ENCODE measurements at regions not wholly inside any gene's neighbourhood (a gene's known extent, or its start where the extent isn't known, plus 50 kb on each side); places are given as distances from the start of the nearest gene placed in this dataset.

DNA sequence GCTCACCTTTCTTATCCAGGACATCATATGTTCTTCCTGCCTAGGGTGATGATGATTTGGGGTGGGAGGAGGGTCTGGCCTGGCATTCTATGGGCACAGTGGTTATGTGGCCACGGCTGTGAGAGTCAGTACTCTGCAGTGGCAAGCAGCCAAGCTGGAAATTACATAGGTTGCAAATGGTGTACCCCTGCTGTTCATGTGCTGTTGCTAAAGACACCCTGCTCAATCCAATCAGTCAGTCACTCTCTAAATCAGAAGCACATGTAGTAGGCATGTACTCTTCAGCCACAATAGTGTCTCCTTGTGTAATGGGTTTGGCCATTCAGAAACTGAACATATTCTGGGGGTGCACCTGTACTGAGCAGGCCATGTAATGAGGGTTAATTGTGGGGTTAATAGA lies 449.1 kb upstream of the ANKRD30A start:
- H3K9ac ChIP-seq: no peak overlapping the region
- peaks cover 7% of the 10 kb centered on the region for H3K4me1 ChIP-seq (ENCODE audit: low read depth, poor library complexity, severe bottlenecking)
- no peaks in the 10 kb centered on the region for H3K36me3 ChIP-seq (ENCODE audit: insufficient read depth)
- TF ChIP-seq, protein P1, sequence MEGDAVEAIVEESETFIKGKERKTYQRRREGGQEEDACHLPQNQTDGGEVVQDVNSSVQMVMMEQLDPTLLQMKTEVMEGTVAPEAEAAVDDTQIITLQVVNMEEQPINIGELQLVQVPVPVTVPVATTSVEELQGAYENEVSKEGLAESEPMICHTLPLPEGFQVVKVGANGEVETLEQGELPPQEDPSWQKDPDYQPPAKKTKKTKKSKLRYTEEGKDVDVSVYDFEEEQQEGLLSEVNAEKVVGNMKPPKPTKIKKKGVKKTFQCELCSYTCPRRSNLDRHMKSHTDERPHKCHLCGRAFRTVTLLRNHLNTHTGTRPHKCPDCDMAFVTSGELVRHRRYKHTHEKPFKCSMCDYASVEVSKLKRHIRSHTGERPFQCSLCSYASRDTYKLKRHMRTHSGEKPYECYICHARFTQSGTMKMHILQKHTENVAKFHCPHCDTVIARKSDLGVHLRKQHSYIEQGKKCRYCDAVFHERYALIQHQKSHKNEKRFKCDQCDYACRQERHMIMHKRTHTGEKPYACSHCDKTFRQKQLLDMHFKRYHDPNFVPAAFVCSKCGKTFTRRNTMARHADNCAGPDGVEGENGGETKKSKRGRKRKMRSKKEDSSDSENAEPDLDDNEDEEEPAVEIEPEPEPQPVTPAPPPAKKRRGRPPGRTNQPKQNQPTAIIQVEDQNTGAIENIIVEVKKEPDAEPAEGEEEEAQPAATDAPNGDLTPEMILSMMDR (conservative IDR thresholded peaks at IDR 0.05; ENCODE audit: low read depth, low read length): no peak
- no peaks in the 10 kb centered on the region for H3K79me2 ChIP-seq (ENCODE audit: insufficient read depth, low read depth)
- H3K27me3 ChIP-seq (ENCODE audit: insufficient read depth, low read depth): no peaks in the 10 kb centered on the region
- no peak overlapping the region for H3K4me2 ChIP-seq
- H3K27ac ChIP-seq: no peak overlapping the region
- H3K4me3 ChIP-seq (IDR thresholded peaks at IDR 0.05; ENCODE audit: insufficient read depth, low read depth, low read length): no peak overlapping the region
- no peak overlapping the region for H2AFZ ChIP-seq (ENCODE audit: low read depth)
- no peaks in the 10 kb centered on the region for H4K20me1 ChIP-seq (ENCODE audit: insufficient read depth)

- no peak overlapping the region for H3K9ac ChIP-seq
- H3K4me3 ChIP-seq (IDR thresholded peaks at IDR 0.05; ENCODE audit: insufficient read depth, low read depth, low read length): no peak overlapping the region
- no peak overlapping the region for H3K27ac ChIP-seq
- no peak overlapping the region for H2AFZ ChIP-seq (ENCODE audit: low read depth)
- no peaks in the 10 kb centered on the region for H4K20me1 ChIP-seq (ENCODE audit: insufficient read depth)
- TF ChIP-seq, protein P1 (conservative IDR thresholded peaks at IDR 0.05; ENCODE audit: low read depth, low read length): no peak
- no peaks in the 10 kb centered on the region for H3K36me3 ChIP-seq (ENCODE audit: insufficient read depth)
- H3K79me2 ChIP-seq (ENCODE audit: insufficient read depth, low read depth): no peaks in the 10 kb centered on the region
- H3K27me3 ChIP-seq (ENCODE audit: insufficient read depth, low read depth): no peaks in the 10 kb centered on the region
- H3K4me1 ChIP-seq (ENCODE audit: low read depth, poor library complexity, severe bottlenecking): peaks cover 3% of the 10 kb centered on the region
- H3K4me2 ChIP-seq: no peak overlapping the region
These were observed 449.9 kb upstream of the ANKRD30A start for GRCh38 chr10:36675458-36675880.

DNA sequence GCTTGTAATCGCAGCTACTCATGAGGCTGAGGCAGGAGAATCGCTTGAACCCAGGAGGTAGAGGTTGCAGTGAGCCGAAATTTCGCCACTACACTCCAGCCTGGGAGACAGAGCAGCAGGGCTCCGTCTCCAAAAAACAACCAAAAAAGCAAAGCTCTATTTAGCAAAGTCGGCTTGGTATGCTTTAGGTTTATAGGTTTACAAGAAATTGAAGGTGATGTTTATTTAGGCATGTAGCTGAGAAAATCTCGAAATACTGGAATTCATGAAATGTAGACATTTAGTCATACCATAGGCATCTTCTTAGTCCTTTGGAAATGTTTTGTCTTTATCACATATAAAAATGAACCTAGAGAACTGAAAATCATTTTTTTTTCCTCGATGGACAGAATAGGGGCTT lies 453.8 kb upstream of the ANKRD30A start:
- Histone ChIP-seq H3K36me3 (ENCODE audit: insufficient read depth) (no peaks in the 10 kb centered on the region), H3K4me1 (ENCODE audit: low read depth, poor library complexity, severe bottlenecking) (no peaks in the 10 kb centered on the region), H3K9ac (no peak overlapping the region), H2AFZ (ENCODE audit: low read depth) (no peak overlapping the region), H3K27me3 (ENCODE audit: insufficient read depth, low read depth) (no peaks in the 10 kb centered on the region), H3K4me2 (no peak overlapping the region), H4K20me1 (ENCODE audit: insufficient read depth) (no peaks in the 10 kb centered on the region), H3K4me3 (IDR thresholded peaks at IDR 0.05; ENCODE audit: insufficient read depth, low read depth, low read length) (no peak overlapping the region), H3K79me2 (ENCODE audit: insufficient read depth, low read depth) (no peaks in the 10 kb centered on the region), H3K27ac (no peak overlapping the region)
- TF ChIP-seq, protein P1 (conservative IDR thresholded peaks at IDR 0.05; ENCODE audit: low read depth, low read length): no peak

GRCh38 chr10:36670621-36671402 lies 454.6 kb upstream of the ANKRD30A start:
- Histone ChIP-seq H3K27ac (no peak overlapping the region), H3K27me3 (ENCODE audit: insufficient read depth, low read depth) (no peaks in the 10 kb centered on the region), H3K9ac (no peak overlapping the region), H3K79me2 (ENCODE audit: insufficient read depth, low read depth) (no peaks in the 10 kb centered on the region), H4K20me1 (ENCODE audit: insufficient read depth) (no peaks in the 10 kb centered on the region), H3K4me1 (ENCODE audit: low read depth, poor library complexity, severe bottlenecking) (no peaks in the 10 kb centered on the region), H3K4me3 (IDR thresholded peaks at IDR 0.05; ENCODE audit: insufficient read depth, low read depth, low read length) (no peak overlapping the region), H2AFZ (ENCODE audit: low read depth) (no peak overlapping the region), H3K36me3 (ENCODE audit: insufficient read depth) (no peaks in the 10 kb centered on the region), H3K4me2 (no peak overlapping the region)
- TF ChIP-seq, protein P1 (conservative IDR thresholded peaks at IDR 0.05; ENCODE audit: low read depth, low read length): no peak

Data from KMS-11 (cell line).